Suppressor macrophage treated with lipopolysaccharide for 1 hour (primary cell): ENCODE measurements at regions not wholly inside any gene's neighbourhood (a gene's known extent, or its start where the extent isn't known, plus 50 kb on each side); places are given as distances from the start of the nearest gene placed in this dataset.

Experiments used
- DNase-seq, 3 donors: peaks; one replicate each; pipeline ENCODE4 v3.0.0-alpha.2; 2020 to 2022

DNA sequence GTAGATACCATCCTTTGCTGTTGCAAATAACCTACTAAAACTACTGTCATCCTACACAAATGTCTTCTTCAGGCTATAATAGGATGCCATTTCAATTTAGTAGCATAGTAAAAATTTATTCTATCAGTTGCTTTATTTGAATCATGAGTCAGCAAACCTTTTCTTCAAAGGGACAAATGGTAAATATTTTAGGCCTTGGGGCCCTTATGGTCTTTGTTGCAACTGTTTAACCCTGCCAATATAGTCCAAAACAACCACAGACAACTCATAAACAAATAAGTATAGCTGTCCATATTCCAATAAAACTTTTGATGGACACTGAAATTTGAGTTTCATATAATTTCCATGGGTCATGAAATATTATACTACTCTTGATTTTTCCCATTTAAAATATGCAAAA lies 54.0 kb upstream of the CCBE1 start:
- DNase-seq = no peak

DNA sequence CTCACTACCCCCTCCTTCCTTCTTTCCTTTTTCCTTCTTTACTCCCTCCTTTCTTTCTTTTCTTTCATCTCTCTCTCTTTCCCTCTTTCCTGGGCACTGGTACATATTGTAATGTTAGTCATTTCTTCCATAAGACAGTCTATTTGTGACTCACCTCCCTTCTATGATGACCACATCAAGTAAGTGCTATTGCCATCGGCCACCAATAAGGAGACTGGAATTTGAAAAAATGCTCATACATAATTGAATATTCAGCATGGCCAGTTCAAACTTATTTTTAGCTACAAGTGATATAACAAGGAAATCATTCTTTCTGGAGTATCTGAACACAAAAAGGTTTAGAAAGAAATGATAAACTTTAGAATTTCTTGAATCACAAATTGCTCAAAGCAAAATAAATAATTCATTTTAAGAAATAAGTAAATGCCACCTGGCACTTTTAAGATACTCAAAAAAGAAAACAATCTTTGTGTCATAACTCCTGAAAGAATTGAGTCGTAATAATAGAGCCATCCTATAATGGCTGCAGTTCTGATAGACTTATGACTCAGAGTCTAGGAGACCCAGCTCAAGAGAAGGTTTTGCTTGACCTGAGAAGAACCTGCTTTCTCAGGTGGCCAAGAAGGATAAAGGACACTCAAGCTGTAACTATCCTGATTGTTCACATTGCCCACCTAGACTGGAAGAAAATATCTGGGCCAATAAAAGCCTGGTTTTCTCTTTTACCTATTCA lies 51.6 kb upstream of the CCBE1 start:
- no peak for DNase-seq
